Panc1 (cell line): ENCODE measurements at regions not wholly inside any gene's neighbourhood (a gene's known extent, or its start where the extent isn't known, plus 50 kb on each side); places are given as distances from the start of the nearest gene placed in this dataset.

Experiments used
- ATAC-seq: fragments of 200-7000 bp; cut with Tn5 transposase; 2 replicates; pipeline ENCODE4 v1.9.1; 2020; ENCODE audit warnings: mild to moderate bottlenecking, moderate library complexity
- BruUV-seq: library from RNA; stranded (reverse); fragments of 400-500 nt; replicated peaks from 2 replicates; lab custom pipeline; 2021; lab: Mats Ljungman, UMichigan
- CTCF ChIA-PET: fragments of 300-600 bp; sonication (Branson Sonifier 250); formaldehyde crosslinking; loops from one replicate; lab custom pipeline; 2022; ENCODE audit warnings: antibody characterized with exemption; lab: Charles Lee
- POLR2A ChIA-PET: fragments of 300-600 bp; sonication (Branson Sonifier 250); formaldehyde crosslinking; loops from one replicate; lab custom pipeline; 2022; ENCODE audit warnings: antibody characterized with exemption; lab: Charles Lee
- DNase-seq: peaks from one replicate; pipeline ENCODE4 v3.0.0-alpha.2; 2010; ENCODE audit warnings: low read depth, low spot score
- H3K27ac ChIP-seq: 2 replicates; pipeline ENCODE4 v1.5.1; 2011; ENCODE audit warnings: mild to moderate bottlenecking, low read length, inconsistent platforms
- H3K27me3 ChIP-seq: fragments of 200-500 bp; sonication (Bioruptor generic); 2 replicates; pipeline ENCODE4 v1.6.0; 2014; ENCODE audit warnings: low read length, inconsistent platforms; ENCODE audit not compliant: control insufficient read depth, insufficient read depth
- H3K36me3 ChIP-seq: fragments of 200-500 bp; sonication (Bioruptor generic); 2 replicates; pipeline ENCODE4 v1.5.1; 2014; ENCODE audit warnings: inconsistent platforms, mild to moderate bottlenecking, low read length, moderate library complexity; ENCODE audit not compliant: control insufficient read depth, insufficient read depth
- H3K4me1 ChIP-seq: 2 replicates; pipeline ENCODE4 v1.5.1; 2011; ENCODE audit warnings: inconsistent platforms, mild to moderate bottlenecking, low read length, moderate library complexity; ENCODE audit not compliant: control insufficient read depth, insufficient read depth
- H3K4me3 ChIP-seq, 2 experiments: 2 replicates each; pipeline ENCODE4 v1.5.1; 2011 to 2012; ENCODE audit warnings: low read depth in 2 of 2, low read length in 2 of 2, mild to moderate bottlenecking in 2 of 2, inconsistent platforms in 1 of 2, moderate library complexity in 1 of 2
- H3K9me3 ChIP-seq: fragments of 200-500 bp; sonication (Bioruptor generic); 2 replicates; pipeline ENCODE4 v1.5.1; 2014; ENCODE audit warnings: low read depth, mild to moderate bottlenecking, inconsistent platforms, low read length, moderate library complexity; ENCODE audit not compliant: control insufficient read depth, insufficient read depth
- CTCF ChIP-seq: fragments of 450-650 bp; IDR thresholded peaks from 2 replicates; pipeline ENCODE4 v1.5.1; 2017; ENCODE audit warnings: mild to moderate bottlenecking
- POLR2AphosphoS5 ChIP-seq: IDR thresholded peaks from 2 replicates; pipeline ENCODE4 v1.6.1; 2012; ENCODE audit warnings: mild to moderate bottlenecking, low read depth, low read length, moderate library complexity
- REST ChIP-seq, 2 experiments: IDR thresholded peaks; 2 replicates each; pipeline ENCODE4 v1.6.1; 2011 to 2012; ENCODE audit warnings: low read depth in 2 of 2, control low read depth in 1 of 2, low read length in 1 of 2, mild to moderate bottlenecking in 1 of 2, moderate library complexity in 1 of 2; ENCODE audit not compliant: insufficient read depth in 1 of 2
- SIN3A ChIP-seq: IDR thresholded peaks from 2 replicates; pipeline ENCODE4 v1.6.1; 2012; ENCODE audit warnings: low read depth, mild to moderate bottlenecking, low read length, moderate library complexity, borderline replicate concordance; ENCODE audit not compliant: insufficient read depth
- TCF7L2 ChIP-seq: IDR thresholded peaks from 2 replicates; pipeline ENCODE4 v1.6.1; 2011; ENCODE audit warnings: mild to moderate bottlenecking, low read depth, low read length, inconsistent platforms
- in situ Hi-C: cut with HindIII; loops from 2 replicates; pipeline ENCODE4 v1.10.0; 2016; ENCODE audit warnings: low sequenced_read_pairs, low pct_unique_long_range_greater_than_20kb
- intact Hi-C: fragments of 100-400 bp; cut with micrococcal nuclease; formaldehyde crosslinking; loops from one replicate; pipeline ENCODE4 v1.10.0; 2022; ENCODE audit not compliant: unreplicated experiment

- in situ Hi-C loops (no loop called here), intact Hi-C loops (no loop called here)
- H3K9me3 ChIP-seq: no peaks in the 10 kb centered on the region
- TF ChIP-seq TCF7L2 (no peak), REST (IDR thresholded peaks at IDR 0.05; ENCODE audit: insufficient read depth in 1 of 2, low read depth in 2 of 2, low read length in 1 of 2) (no peak), SIN3A (no peak), CTCF (no peak), POLR2AphosphoS5 (no peak)
- ChIA-PET POLR2A (no interaction called here), CTCF (no interaction called here)
- H3K27ac ChIP-seq: no peak overlapping the region
- no peak for DNase-seq
- no peak for ATAC-seq
- no peaks in the 10 kb centered on the region for H3K27me3 ChIP-seq
- H3K4me3 ChIP-seq: no peak overlapping the region
- H3K36me3 ChIP-seq: no peaks in the 10 kb centered on the region
- BruUV-seq: no TSS peak
- H3K4me1 ChIP-seq: no peaks in the 10 kb centered on the region
Measured at GRCh38 chr18:1732143-1732542, 827.5 kb downstream of the ADCYAP1 start.

GRCh38 chr18:1746131-1746530 is 825.2 kb downstream of the METTL4 start:
- no peak for ATAC-seq
- no peaks in the 10 kb centered on the region for H3K36me3 ChIP-seq
- no peaks in the 10 kb centered on the region for H3K9me3 ChIP-seq
- DNase-seq: no peak
- BruUV-seq: no TSS peak
- TF ChIP-seq POLR2AphosphoS5 (no peak), SIN3A (no peak), TCF7L2 (no peak)
- ChIA-PET CTCF (no interaction called here), POLR2A (interaction anchor here (0.7 kb wide), 1 partner anchor 976 kb away, joined by 4 read pairs; no protein-coding TSS in a partner anchor)
- H3K27ac ChIP-seq: no peak overlapping the region
- no peaks in the 10 kb centered on the region for H3K27me3 ChIP-seq
- intact Hi-C loops (no loop called here), in situ Hi-C loops (no loop called here)
- no peaks in the 10 kb centered on the region for H3K4me1 ChIP-seq
- H3K4me3 ChIP-seq: no peak overlapping the region

GRCh38 chr18:1751249-1751648 is 820.1 kb downstream of the METTL4 start:
- BruUV-seq: no TSS peak

More at GRCh38 chr18:1751249-1751648, 820.1 kb downstream of the METTL4 start:
- Histone ChIP-seq H3K4me1 (no peaks in the 10 kb centered on the region), H3K27ac (no peak overlapping the region), H3K4me3 (no peak overlapping the region), H3K27me3 (no peaks in the 10 kb centered on the region), H3K9me3 (no peaks in the 10 kb centered on the region), H3K36me3 (no peaks in the 10 kb centered on the region; the same call in 1 of the 2 replicates)
- in situ Hi-C loops: no loop called here
- ATAC-seq: no peak
- no peak for DNase-seq
- TF ChIP-seq CTCF: no peak
- no peak for TF ChIP-seq TCF7L2
- no peak for TF ChIP-seq POLR2AphosphoS5
- TF ChIP-seq REST (IDR thresholded peaks at IDR 0.05; ENCODE audit: insufficient read depth in 1 of 2, low read depth in 2 of 2, low read length in 1 of 2): no peak
- TF ChIP-seq SIN3A: no peak
- CTCF ChIA-PET: no interaction called here
- POLR2A ChIA-PET: no interaction called here
- intact Hi-C loops: no loop called here
